HUES6 (cell line): ENCODE measurements at regions not wholly inside any gene's neighbourhood (a gene's known extent, or its start where the extent isn't known, plus 50 kb on each side); places are given as distances from the start of the nearest gene placed in this dataset.

Source experiments
- H3K27ac ChIP-seq: 2 replicates; pipeline ENCODE4 v1.7.0; 2013; ENCODE audit warnings: low read depth, mild to moderate bottlenecking, low read length, inconsistent platforms
- H3K27me3 ChIP-seq: 2 replicates; pipeline ENCODE4 v1.6.1; 2013; ENCODE audit warnings: low read length; ENCODE audit not compliant: control insufficient read depth, insufficient read depth
- H3K36me3 ChIP-seq: 2 replicates; pipeline ENCODE4 v1.6.1; 2013; ENCODE audit warnings: low read length; ENCODE audit not compliant: control insufficient read depth, insufficient read depth
- H3K4me1 ChIP-seq: 2 replicates; pipeline ENCODE4 v1.6.1; 2013; ENCODE audit warnings: low read length; ENCODE audit not compliant: control insufficient read depth, insufficient read depth
- H3K4me3 ChIP-seq: 2 replicates; pipeline ENCODE4 v1.5.1; 2013; ENCODE audit warnings: low read depth, low read length
- H3K9ac ChIP-seq: one replicate; pipeline ENCODE4 v1.6.1; 2013; ENCODE audit warnings: mild to moderate bottlenecking, low read length
- H3K9me3 ChIP-seq: 2 replicates; pipeline ENCODE4 v1.6.1; 2013; ENCODE audit warnings: low read depth, low read length; ENCODE audit not compliant: control insufficient read depth, insufficient read depth

DNA sequence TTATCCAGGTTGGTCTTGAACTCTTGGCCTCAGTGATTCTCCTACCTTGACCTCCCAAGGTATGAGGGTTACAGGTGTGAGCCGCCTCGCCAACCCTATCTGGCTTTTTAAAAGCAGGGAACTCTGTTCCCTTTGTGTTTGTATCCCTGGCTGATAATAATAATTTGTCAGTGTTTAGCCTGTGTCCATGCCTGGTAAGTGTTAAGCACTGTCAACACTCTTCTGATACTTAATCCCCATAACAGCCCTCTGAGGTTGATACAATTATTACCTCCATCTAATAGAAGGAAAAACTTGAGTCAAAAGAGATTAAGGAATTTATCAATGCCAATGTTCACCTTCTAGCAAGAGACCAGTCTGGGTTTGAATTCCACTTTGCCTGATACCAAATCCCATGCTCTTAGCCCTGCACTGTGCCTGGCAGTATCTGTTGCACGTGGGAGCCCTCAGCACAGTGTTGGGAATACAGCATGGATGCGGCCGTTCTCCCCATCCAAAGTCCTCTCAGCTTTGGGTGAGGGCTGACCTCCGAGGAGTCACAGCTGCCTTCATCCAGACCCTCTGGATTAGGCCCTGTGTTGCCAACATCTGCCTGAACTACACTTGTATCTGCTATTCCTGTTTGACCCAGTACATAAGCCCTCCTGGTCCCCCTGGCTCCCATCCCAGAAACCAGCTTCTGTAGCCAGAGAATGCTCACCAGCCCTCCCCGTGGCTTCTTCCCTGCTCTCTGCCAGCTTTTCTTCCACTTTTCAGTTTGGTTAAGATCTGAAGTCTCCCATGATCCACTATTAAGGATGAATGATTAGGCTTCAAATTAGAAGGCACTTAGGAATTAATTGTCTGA, 335.6 kb upstream of the ASIC2 start:
- Histone ChIP-seq H3K27ac (no peak overlapping the region), H3K9me3 (no peaks in the 10 kb centered on the region), H3K36me3 (no peaks in the 10 kb centered on the region), H3K9ac (no peak overlapping the region), H3K27me3 (peaks cover 2% of the 10 kb centered on the region; the same call in 1 of the 2 replicates), H3K4me1 (no peaks in the 10 kb centered on the region), H3K4me3 (no peak overlapping the region)

- no peak overlapping the region for H3K27ac ChIP-seq
- no peaks in the 10 kb centered on the region for H3K36me3 ChIP-seq
- no peak overlapping the region for H3K4me3 ChIP-seq
- peaks cover 15% of the 10 kb centered on the region for H3K9me3 ChIP-seq
- no peaks in the 10 kb centered on the region for H3K4me1 ChIP-seq
- H3K27me3 ChIP-seq: peaks cover 2% of the 10 kb centered on the region; the same call in 1 of the 2 replicates
- H3K9ac ChIP-seq: no peak overlapping the region
Measured at GRCh38 chr17:33633446-33633845, 340.4 kb upstream of the ASIC2 start.

DNA sequence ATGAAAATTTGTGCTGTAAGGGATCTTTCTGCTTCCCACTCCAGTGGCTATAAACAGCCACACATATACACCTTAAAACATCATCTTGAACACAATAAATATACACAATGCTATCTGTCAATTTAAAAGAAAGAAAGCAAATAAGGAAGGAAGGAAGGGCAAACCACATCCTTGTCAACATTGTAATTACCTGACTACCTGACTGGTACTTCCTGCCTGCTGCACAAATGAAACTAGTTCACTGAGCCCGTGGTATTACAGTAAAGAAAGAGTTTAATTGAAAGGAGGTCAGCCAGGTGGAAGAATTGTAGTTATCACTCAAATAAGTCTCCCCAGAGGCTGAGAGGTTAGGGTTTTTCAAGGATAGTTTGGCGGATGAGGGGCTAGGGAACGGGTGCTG, 344.4 kb upstream of the ASIC2 start:
- H3K27ac ChIP-seq: no peak overlapping the region
- H3K4me3 ChIP-seq: no peak overlapping the region
- H3K4me1 ChIP-seq: peaks cover 19% of the 10 kb centered on the region
- peaks cover 19% of the 10 kb centered on the region for H3K9me3 ChIP-seq
- H3K27me3 ChIP-seq: peaks cover 2% of the 10 kb centered on the region; the same call in 1 of the 2 replicates
- no peaks in the 10 kb centered on the region for H3K36me3 ChIP-seq
- no peak overlapping the region for H3K9ac ChIP-seq

- Histone ChIP-seq H3K36me3 (no peaks in the 10 kb centered on the region), H3K4me1 (peaks cover 19% of the 10 kb centered on the region), H3K27ac (no peak overlapping the region), H3K9ac (no peak overlapping the region), H3K27me3 (no peaks in the 10 kb centered on the region), H3K4me3 (peak overlapping the region; percentile 15; the same call in 1 of the 2 replicates), H3K9me3 (peaks cover 19% of the 10 kb centered on the region)
Measured at GRCh38 chr17:33639103-33639880, 346.2 kb upstream of the ASIC2 start.

DNA sequence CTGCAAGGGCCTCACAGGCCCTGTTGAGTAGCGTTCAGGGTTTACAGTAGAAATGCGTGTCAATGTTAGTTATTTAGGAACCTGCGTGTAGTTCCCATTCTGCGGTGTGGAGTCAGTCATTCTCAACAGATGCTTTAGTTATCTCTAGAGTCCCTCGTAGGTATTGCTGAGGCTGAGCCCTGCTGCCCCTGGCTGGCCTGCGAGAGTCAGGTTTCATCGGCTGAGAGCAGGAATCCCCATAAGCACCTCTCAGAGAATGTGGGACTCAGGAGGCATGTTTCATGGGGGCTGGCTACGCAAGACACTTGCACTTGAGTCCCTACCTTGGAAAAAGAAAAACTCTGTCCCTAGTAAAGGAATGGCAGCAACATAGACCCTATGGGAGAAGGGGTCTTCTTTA, 347.5 kb upstream of the ASIC2 start:
- no peak overlapping the region for H3K4me3 ChIP-seq
- H3K36me3 ChIP-seq: no peaks in the 10 kb centered on the region
- peaks cover 19% of the 10 kb centered on the region for H3K9me3 ChIP-seq
- H3K4me1 ChIP-seq: peaks cover 19% of the 10 kb centered on the region
- no peak overlapping the region for H3K27ac ChIP-seq
- no peaks in the 10 kb centered on the region for H3K27me3 ChIP-seq
- H3K9ac ChIP-seq: no peak overlapping the region

DNA sequence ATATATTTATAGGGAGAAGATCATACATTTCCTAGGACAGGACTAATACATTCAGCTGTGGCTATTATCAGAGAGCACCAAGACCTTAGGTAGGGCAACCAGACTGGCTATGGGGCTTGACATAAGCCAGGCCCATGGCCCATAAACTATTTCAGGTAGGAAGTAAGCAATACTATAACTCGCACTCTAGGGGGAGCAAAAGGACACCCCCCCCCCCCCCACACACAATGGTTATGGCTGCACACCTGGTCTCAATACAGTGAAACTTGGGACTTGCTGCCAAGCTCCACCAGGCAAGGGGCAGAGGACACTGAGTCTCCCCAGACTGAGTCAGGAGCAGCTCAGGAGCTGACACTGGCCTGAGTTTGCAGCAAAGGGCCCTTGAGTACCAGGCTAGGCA, 348.9 kb upstream of the ASIC2 start:
- Histone ChIP-seq H3K36me3 (no peaks in the 10 kb centered on the region), H3K4me3 (no peak overlapping the region), H3K9ac (no peak overlapping the region), H3K27me3 (no peaks in the 10 kb centered on the region), H3K9me3 (peaks cover 16% of the 10 kb centered on the region), H3K4me1 (peaks cover 19% of the 10 kb centered on the region), H3K27ac (no peak overlapping the region)

DNA sequence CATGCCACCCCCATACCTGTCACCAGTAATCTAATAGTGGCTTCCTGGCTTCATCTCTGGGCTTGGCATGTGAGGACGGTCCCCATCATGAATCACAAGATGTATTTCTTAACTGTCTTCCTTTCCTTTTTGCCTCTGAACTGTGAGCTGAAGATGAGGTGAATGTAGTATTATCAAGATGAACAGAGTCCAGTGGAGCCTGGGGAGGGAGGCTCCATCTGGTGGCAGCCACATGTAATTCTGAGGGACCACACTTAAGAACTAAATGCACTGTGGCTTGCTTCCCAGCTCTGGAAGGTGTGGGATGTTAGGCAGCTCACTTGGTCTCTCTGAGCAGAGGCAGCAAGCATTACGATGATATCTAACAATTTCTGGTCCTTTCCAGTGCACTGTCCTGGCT, 354.9 kb upstream of the ASIC2 start:
- Histone ChIP-seq H3K36me3 (no peaks in the 10 kb centered on the region), H3K9me3 (no peaks in the 10 kb centered on the region), H3K9ac (no peak overlapping the region), H3K27ac (no peak overlapping the region), H3K4me3 (no peak overlapping the region), H3K4me1 (0 out of 2 replicates have a peak, but pooled peaks cover 3% of the 10 kb centered on the region), H3K27me3 (no peaks in the 10 kb centered on the region)

- Histone ChIP-seq H3K27ac (no peak overlapping the region), H3K4me1 (0 out of 2 replicates have a peak, but pooled peaks cover 3% of the 10 kb centered on the region), H3K9ac (no peak overlapping the region), H3K36me3 (no peaks in the 10 kb centered on the region), H3K9me3 (no peaks in the 10 kb centered on the region), H3K27me3 (no peaks in the 10 kb centered on the region; the same call in 1 of the 2 replicates), H3K4me3 (no peak overlapping the region)
Measured at GRCh38 chr17:33650304-33650703, 357.2 kb upstream of the ASIC2 start.

- Histone ChIP-seq H3K9ac (no peak overlapping the region), H3K9me3 (no peaks in the 10 kb centered on the region), H3K4me1 (0 out of 2 replicates have a peak, but pooled peaks cover 3% of the 10 kb centered on the region), H3K4me3 (no peak overlapping the region), H3K27ac (no peak overlapping the region), H3K36me3 (no peaks in the 10 kb centered on the region), H3K27me3 (no peaks in the 10 kb centered on the region; the same call in 1 of the 2 replicates)
Measured at GRCh38 chr17:33651686-33652085, 358.6 kb upstream of the ASIC2 start.

DNA sequence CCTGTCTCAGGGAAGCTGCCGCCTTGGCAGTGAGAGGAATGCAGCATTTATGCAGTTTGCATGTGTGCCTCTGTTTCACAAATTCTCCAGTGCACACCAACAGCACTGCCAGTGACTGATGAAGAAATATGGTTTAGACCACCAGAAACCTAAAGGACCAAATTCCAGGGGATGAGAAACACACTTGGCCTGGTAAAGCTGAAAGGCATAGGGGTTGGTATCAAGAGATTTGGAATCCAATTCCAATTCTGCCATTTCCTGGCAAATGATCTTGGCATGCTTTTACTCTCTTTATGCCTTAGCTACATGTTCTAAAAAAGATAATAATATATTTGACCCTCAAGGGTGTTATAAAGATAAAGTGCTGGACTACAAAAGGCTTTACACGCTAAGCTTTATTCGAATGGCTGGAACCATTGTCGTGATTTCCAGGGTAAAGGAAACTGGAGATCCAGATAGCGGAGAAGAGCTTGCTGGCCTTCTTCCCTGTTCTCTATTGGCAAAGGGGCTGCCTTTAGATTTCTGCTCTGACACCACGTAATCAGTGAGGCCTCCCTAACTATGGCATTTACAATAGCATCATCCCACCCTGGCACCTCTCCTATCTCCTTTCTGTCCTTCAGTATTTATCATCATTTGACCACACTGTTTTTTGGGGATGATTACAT, 359.8 kb upstream of the ASIC2 start:
- Histone ChIP-seq H3K4me1 (0 out of 2 replicates have a peak, but pooled peaks cover 3% of the 10 kb centered on the region), H3K4me3 (no peak overlapping the region), H3K9me3 (no peaks in the 10 kb centered on the region), H3K27me3 (no peaks in the 10 kb centered on the region; the same call in 1 of the 2 replicates), H3K9ac (no peak overlapping the region), H3K27ac (no peak overlapping the region), H3K36me3 (no peaks in the 10 kb centered on the region)
